Esophagus squamous epithelium (tissue), 5 donors: ENCODE measurements at regions not wholly inside any gene's neighbourhood (a gene's known extent, or its start where the extent isn't known, plus 50 kb on each side); places are given as distances from the start of the nearest gene placed in this dataset.

Source experiments
- DNase-seq: peaks from one replicate; lab custom pipeline; 2025; lab: John Stamatoyannopoulos, UW
- H3K27ac ChIP-seq, 4 donors: fragments of 200-600 bp; sonication (generic); one replicate each; pipeline ENCODE4 v1.5.1; 2016 to 2019; ENCODE audit warnings: mild to moderate bottlenecking in 1 of 4
- H3K27me3 ChIP-seq, 4 donors: fragments of 200-600 bp; sonication (generic); 1 replicate in 3 of 4; 2 replicates in 1 of 4; pipeline versions ENCODE4 v1.5.1 to v1.6.0; 2017 to 2021; ENCODE audit warnings: antibody characterized with exemption in 1 of 4
- H3K36me3 ChIP-seq, 3 donors: fragments of 200-600 bp; sonication (generic); one replicate each; pipeline ENCODE4 v1.5.1; 2016 to 2019
- H3K4me1 ChIP-seq, 3 donors: fragments of 200-600 bp; sonication (generic); one replicate each; pipeline ENCODE4 v1.5.1; 2017 to 2019
- H3K4me3 ChIP-seq, 4 donors: fragments of 200-600 bp; sonication (generic); 1 replicate in 3 of 4; 2 replicates in 1 of 4; pipeline ENCODE4 v1.5.1; 2016 to 2019; ENCODE audit warnings: mild to moderate bottlenecking in 2 of 4, moderate library complexity in 1 of 4
- H3K9me3 ChIP-seq, 3 donors: fragments of 200-600 bp; sonication (generic); one replicate each; pipeline ENCODE4 v1.5.1; 2016 to 2019
- POLR2A ChIP-seq, 4 donors: fragments of 450-650 bp; IDR thresholded peaks; one replicate each; pipeline ENCODE4 v1.6.1; 2017; ENCODE audit warnings: antibody characterized with exemption in 4 of 4, mild to moderate bottlenecking in 4 of 4, moderate library complexity in 3 of 4
- WGBS, 2 donors: methylation state at CpG; one replicate each; pipeline ENCODE4 v1.1.5; 2018; 5-methylcytosine and 5-hydroxymethylcytosine counted together
- intact Hi-C: fragments of 100-400 bp; cut with DNase I; formaldehyde crosslinking; loops from one replicate; pipeline ENCODE4 v1.15.0; 2022
- TF ChIP-seq, protein P1 (sequence below), 6 experiments: fragments of 450-650 bp in 4 of 6; fragments of 200-600 bp in 2 of 6; sonication (generic) in 2 of 6; IDR thresholded peaks; one replicate each; pipeline ENCODE4 v1.5.1; 2016 to 2019; ENCODE audit warnings: antibody characterized with exemption in 6 of 6, mild to moderate bottlenecking in 4 of 6, moderate library complexity in 4 of 6
- donor health status: DM: yes; HTN: yes; CAD: no.

DNA sequence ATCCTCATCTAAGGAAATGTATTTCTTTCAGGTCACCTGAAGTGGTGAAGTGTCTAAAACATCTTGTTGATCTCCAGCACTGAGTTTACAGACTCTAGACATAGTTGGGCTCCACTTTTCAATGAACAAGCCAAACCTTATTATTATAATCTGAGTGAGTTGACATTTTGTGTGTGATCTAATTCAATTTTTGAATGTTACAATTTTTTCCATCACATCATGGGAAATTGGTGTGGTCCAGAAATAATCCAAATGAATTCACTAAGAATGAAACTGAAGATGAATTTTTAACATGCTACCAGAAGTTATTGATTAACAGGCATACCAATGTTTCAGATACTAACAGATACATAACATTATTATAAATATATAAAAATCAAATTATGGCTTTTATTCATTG is 75.6 kb upstream of the EFEMP1 start:
- intact Hi-C loops: no loop called here
- no peaks in the 10 kb centered on the region for H3K36me3 ChIP-seq
- H3K27me3 ChIP-seq: no peaks in the 10 kb centered on the region
- DNase-seq: no peak
- no peak overlapping the region for H3K4me3 ChIP-seq
- H3K9me3 ChIP-seq: no peaks in the 10 kb centered on the region
- no peak overlapping the region for H3K27ac ChIP-seq
- H3K4me1 ChIP-seq: no peaks in the 10 kb centered on the region
- TF ChIP-seq, protein P1, sequence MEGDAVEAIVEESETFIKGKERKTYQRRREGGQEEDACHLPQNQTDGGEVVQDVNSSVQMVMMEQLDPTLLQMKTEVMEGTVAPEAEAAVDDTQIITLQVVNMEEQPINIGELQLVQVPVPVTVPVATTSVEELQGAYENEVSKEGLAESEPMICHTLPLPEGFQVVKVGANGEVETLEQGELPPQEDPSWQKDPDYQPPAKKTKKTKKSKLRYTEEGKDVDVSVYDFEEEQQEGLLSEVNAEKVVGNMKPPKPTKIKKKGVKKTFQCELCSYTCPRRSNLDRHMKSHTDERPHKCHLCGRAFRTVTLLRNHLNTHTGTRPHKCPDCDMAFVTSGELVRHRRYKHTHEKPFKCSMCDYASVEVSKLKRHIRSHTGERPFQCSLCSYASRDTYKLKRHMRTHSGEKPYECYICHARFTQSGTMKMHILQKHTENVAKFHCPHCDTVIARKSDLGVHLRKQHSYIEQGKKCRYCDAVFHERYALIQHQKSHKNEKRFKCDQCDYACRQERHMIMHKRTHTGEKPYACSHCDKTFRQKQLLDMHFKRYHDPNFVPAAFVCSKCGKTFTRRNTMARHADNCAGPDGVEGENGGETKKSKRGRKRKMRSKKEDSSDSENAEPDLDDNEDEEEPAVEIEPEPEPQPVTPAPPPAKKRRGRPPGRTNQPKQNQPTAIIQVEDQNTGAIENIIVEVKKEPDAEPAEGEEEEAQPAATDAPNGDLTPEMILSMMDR (IDR thresholded peaks at IDR 0.05): no peak
- no peak for TF ChIP-seq POLR2A (IDR thresholded peaks at IDR 0.05)

DNA sequence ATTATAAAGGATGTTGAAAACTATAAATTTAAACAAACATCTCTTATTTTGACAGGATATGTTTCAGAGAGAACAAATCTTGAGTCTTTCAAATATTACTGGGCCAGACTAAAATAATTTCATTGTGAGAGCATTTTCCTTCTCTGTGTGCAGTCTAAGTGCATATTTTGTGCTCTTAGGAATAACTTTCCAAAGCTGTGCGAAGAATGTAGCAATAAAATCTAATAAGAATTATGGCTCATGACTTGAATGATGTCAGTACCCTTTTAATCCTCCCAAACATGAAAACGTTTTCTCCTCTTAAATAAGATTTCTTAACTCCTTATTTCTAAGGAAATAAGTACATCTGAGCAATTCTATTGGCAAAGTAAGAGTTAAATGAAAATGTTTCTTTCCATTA is 76.2 kb upstream of the EFEMP1 start:
- 42 to 53% methylated on average over 2 of the region's 2 CpGs for WGBS, 2 donors

DNA sequence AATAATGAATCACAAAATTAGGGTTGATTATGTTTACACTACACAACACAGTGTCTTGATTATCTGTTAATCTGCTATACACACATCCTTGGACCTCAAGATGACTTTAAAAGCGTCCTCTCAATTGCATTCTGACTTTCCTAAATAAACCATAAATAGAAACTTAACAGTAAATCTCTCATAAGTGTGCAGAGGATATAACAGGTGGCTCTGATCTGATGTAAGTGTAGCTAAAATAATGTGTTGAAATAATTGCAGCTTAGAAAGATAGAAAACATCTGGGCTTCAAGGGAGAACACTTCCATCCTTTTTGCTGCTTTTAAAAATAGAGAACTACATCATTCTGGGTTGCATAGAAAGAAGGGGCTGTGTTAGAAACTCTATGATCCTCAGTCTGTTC is 78.4 kb upstream of the EFEMP1 start:
- Histone ChIP-seq H3K27ac (no peak overlapping the region), H3K4me3 (no peak overlapping the region), H3K27me3 (no peaks in the 10 kb centered on the region), H3K9me3 (no peaks in the 10 kb centered on the region), H3K4me1 (no peaks in the 10 kb centered on the region), H3K36me3 (no peaks in the 10 kb centered on the region)
- intact Hi-C loops: no loop called here
- 21 to 44% methylated on average over 1 of the region's 1 CpG for WGBS, 2 donors
- TF ChIP-seq, protein P1 (IDR thresholded peaks at IDR 0.05): no peak
- no peak for TF ChIP-seq POLR2A (IDR thresholded peaks at IDR 0.05)
- DNase-seq: no peak

More for the DNA sequence above, 76.2 kb upstream of the EFEMP1 start:
- no peaks in the 10 kb centered on the region for H3K9me3 ChIP-seq
- H3K4me3 ChIP-seq: no peak overlapping the region
- intact Hi-C loops: no loop called here
- DNase-seq: no peak
- H3K36me3 ChIP-seq: no peaks in the 10 kb centered on the region
- H3K27me3 ChIP-seq: no peaks in the 10 kb centered on the region
- no peaks in the 10 kb centered on the region for H3K4me1 ChIP-seq
- no peak for TF ChIP-seq POLR2A (IDR thresholded peaks at IDR 0.05)
- TF ChIP-seq, protein P1 (IDR thresholded peaks at IDR 0.05): no peak
- no peak overlapping the region for H3K27ac ChIP-seq

DNA sequence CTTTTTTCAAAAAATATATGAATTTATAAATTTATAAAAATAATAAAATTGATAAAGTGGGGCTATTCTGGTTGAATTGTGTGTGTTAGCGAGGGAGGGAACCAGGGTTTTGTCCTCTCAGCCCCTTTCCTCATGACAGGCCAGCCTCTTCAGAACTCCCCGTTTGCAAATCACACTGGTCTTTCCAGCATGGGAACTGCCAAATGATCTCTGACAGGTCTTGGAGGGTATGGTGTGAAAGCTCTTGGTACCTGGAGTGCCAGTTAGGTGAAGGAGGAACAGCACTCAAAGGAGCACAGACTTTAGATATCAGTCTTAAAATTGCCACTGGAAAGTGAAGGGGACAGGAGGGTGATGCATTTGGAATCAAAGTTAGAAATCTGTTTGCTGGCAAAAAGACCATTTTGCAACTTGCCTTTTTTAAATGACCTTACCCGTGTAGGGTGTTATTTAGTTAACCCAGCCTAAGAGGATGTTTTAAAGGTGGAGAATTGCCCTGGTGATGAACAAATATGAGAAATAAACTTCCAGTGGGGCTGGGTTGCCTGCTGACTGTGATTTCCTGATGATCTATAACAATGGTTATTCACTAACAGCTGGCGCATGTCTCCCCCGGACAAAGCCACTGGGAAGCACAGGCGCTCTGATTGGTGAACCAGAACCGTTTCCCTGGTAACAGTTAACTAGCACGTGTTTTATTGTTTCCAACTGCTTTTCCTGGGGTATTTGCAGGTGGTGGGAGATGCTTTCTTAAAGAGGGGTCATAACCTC is 85.3 kb upstream of the EFEMP1 start:
- H3K9me3 ChIP-seq: no peaks in the 10 kb centered on the region
- intact Hi-C loops: loop anchor here (5.0 kb wide), 1 partner anchor 292 kb away; no protein-coding TSS in a partner anchor
- 31 to 34% methylated on average over 8 of the region's 8 CpGs for WGBS, 2 donors
- peak overlapping the region in 1 of 4 donors; percentile 10 for H3K27ac ChIP-seq
- no peak overlapping the region for H3K4me3 ChIP-seq
- peaks cover 0 to 5% (median 0%) of the 10 kb centered on the region in 3 donors for H3K4me1 ChIP-seq
- DNase-seq: no peak
- H3K27me3 ChIP-seq: no peaks in the 10 kb centered on the region
- no peaks in the 10 kb centered on the region for H3K36me3 ChIP-seq
- TF ChIP-seq, protein P1 (IDR thresholded peaks at IDR 0.05): no peak
- no peak for TF ChIP-seq POLR2A (IDR thresholded peaks at IDR 0.05)

DNA sequence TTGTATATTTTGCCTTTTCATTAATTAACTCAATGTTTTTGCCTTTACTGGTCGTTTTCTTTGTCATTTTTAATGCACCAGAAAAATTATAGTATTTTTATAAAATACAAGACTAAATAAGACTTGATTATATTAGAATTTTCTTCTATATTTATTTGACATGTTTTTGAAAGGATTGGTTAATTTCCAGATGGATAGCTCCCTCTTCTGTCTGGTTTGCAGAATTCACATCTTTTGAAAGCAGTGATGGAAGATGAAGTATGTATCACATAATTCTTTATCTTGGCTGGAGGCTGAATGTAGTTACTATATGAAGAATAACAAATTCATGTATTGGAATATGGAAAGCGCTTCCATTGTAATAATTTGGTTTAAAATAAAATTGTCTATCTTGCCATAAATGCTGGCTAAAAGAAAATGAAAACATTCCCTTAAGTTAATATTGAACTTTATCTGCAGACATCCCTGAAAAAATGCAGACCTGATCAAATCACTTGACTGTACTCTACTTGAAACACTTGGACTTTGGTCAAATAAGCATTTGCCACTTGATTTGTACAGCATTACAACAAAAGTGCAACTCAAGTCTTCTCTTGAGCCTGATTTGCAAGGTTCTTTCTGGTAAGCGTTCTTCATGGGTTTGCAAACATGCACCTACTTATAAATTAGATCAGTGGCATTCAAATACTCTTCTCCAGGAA is 86.3 kb upstream of the EFEMP1 start:
- TF ChIP-seq, protein P1 (IDR thresholded peaks at IDR 0.05): peak in 5 of 6 experiments; percentile 16 to 60 (median 46)
- TF ChIP-seq POLR2A (IDR thresholded peaks at IDR 0.05): no peak
- H3K27ac ChIP-seq: no peak overlapping the region
- DNase-seq: no peak
- H3K4me1 ChIP-seq: peaks cover 0 to 5% (median 0%) of the 10 kb centered on the region in 3 donors
- 32 to 36% methylated on average over 3 of the region's 3 CpGs for WGBS, 2 donors
- no peaks in the 10 kb centered on the region for H3K9me3 ChIP-seq
- intact Hi-C loops: loop anchor here (5.0 kb wide), 1 partner anchor 293 kb away; no protein-coding TSS in a partner anchor
- no peak overlapping the region for H3K4me3 ChIP-seq
- no peaks in the 10 kb centered on the region for H3K27me3 ChIP-seq
- H3K36me3 ChIP-seq: no peaks in the 10 kb centered on the region
